MM.1S (cell line): ENCODE measurements at regions not wholly inside any gene's neighbourhood (a gene's known extent, or its start where the extent isn't known, plus 50 kb on each side); places are given as distances from the start of the nearest gene placed in this dataset.

Experiments used
- DNase-seq: peaks from one replicate; pipeline ENCODE4 v3.0.0-alpha.2; 2015
- H2AFZ ChIP-seq: fragments of 300-600 bp; sonication (generic); 2 replicates; pipeline ENCODE4 v1.6.0; 2016; ENCODE audit warnings: antibody characterized with exemption, low read length
- H3F3A ChIP-seq: fragments of 300-600 bp; sonication (generic); 2 replicates; pipeline ENCODE4 v1.6.1; 2016; ENCODE audit warnings: mild to moderate bottlenecking, antibody characterized with exemption, low read length, moderate library complexity, mixed read lengths; ENCODE audit not compliant: insufficient read depth
- H3K27ac ChIP-seq: fragments of 300-600 bp; sonication (generic); 2 replicates; pipeline ENCODE4 v1.5.1; 2016; ENCODE audit warnings: mild to moderate bottlenecking, low read length
- H3K27me3 ChIP-seq: fragments of 300-600 bp; sonication (generic); replicated peaks from 2 replicates; pipeline ENCODE4 v1.6.0; 2016; ENCODE audit warnings: low read length; ENCODE audit not compliant: insufficient read depth
- H3K36me3 ChIP-seq: fragments of 300-600 bp; sonication (generic); replicated peaks from 2 replicates; pipeline ENCODE4 v1.6.1; 2016; ENCODE audit warnings: mild to moderate bottlenecking, low read length, mixed read lengths; ENCODE audit not compliant: insufficient read depth
- H3K4me1 ChIP-seq: fragments of 300-600 bp; sonication (generic); 2 replicates; pipeline ENCODE4 v1.6.1; 2016; ENCODE audit warnings: low read length, mixed read lengths
- H3K4me2 ChIP-seq: fragments of 300-600 bp; sonication (generic); 2 replicates; pipeline ENCODE4 v1.6.0; 2016; ENCODE audit warnings: low read depth, low read length
- H3K4me3 ChIP-seq: fragments of 300-600 bp; sonication (generic); 2 replicates; pipeline ENCODE4 v1.5.1; 2016; ENCODE audit warnings: low read length, mixed read lengths
- H3K79me2 ChIP-seq: fragments of 300-600 bp; sonication (generic); 2 replicates; pipeline ENCODE4 v1.6.1; 2016; ENCODE audit warnings: mixed run types, low read length, mixed read lengths
- H3K9ac ChIP-seq: fragments of 300-600 bp; sonication (generic); 2 replicates; pipeline ENCODE4 v1.6.1; 2016; ENCODE audit warnings: low read length, mixed read lengths
- H3K9me2 ChIP-seq: fragments of 300-600 bp; sonication (generic); replicated peaks from 2 replicates; pipeline ENCODE4 v1.6.1; 2016; ENCODE audit warnings: mild to moderate bottlenecking, low read length, mixed read lengths; ENCODE audit not compliant: insufficient read depth
- H3K9me3 ChIP-seq: fragments of 300-600 bp; sonication (generic); replicated peaks from 2 replicates; pipeline ENCODE4 v1.6.1; 2016; ENCODE audit warnings: mild to moderate bottlenecking, low read length, mixed read lengths; ENCODE audit not compliant: insufficient read depth
- H4K20me1 ChIP-seq: fragments of 300-600 bp; sonication (generic); 2 replicates; pipeline ENCODE4 v1.6.1; 2016; ENCODE audit warnings: mild to moderate bottlenecking, low read length, moderate library complexity, mixed read lengths; ENCODE audit not compliant: insufficient read depth
- CTCF ChIP-seq: fragments of 300-600 bp; sonication (generic); IDR thresholded peaks from 2 replicates; pipeline ENCODE4 v1.5.1; 2016; ENCODE audit warnings: antibody characterized with exemption, low read length, mixed read lengths
- EZH2 ChIP-seq: fragments of 300-600 bp; sonication (generic); optimal IDR thresholded peaks from 2 replicates; pipeline ENCODE3; 2017; ENCODE audit warnings: low read depth, mild to moderate bottlenecking, antibody characterized with exemption, low read length, mixed read lengths
- EZH2phosphoT487 ChIP-seq: fragments of 300-600 bp; sonication (generic); IDR thresholded peaks from 2 replicates; pipeline ENCODE4 v1.6.1; 2018; ENCODE audit warnings: antibody characterized with exemption, low read length

- Histone ChIP-seq H4K20me1 (no peaks in the 10 kb centered on the region), H2AFZ (no peak overlapping the region), H3K4me2 (no peak overlapping the region), H3K4me3 (no peak overlapping the region), H3K27ac (no peak overlapping the region), H3K36me3 (no peaks in the 10 kb centered on the region), H3K4me1 (no peaks in the 10 kb centered on the region), H3K9me2 (no peaks in the 10 kb centered on the region), H3K79me2 (no peaks in the 10 kb centered on the region), H3K27me3 (no peaks in the 10 kb centered on the region), H3F3A (no peaks in the 10 kb centered on the region), H3K9ac (no peak overlapping the region), H3K9me3 (no peaks in the 10 kb centered on the region; the same call in 1 of the 2 replicates)
- no peak for TF ChIP-seq CTCF
- no peak for TF ChIP-seq EZH2
- TF ChIP-seq EZH2phosphoT487: no peak
- no peak for DNase-seq
These were observed 144.1 kb upstream of the UBE3A start for GRCh38 chr15:25582886-25583285.

- no peaks in the 10 kb centered on the region for H4K20me1 ChIP-seq
- no peak overlapping the region for H2AFZ ChIP-seq
- no peak for TF ChIP-seq CTCF
- no peak for TF ChIP-seq EZH2phosphoT487
- no peak for TF ChIP-seq EZH2
- no peaks in the 10 kb centered on the region for H3K4me1 ChIP-seq
- H3K9me3 ChIP-seq: no peaks in the 10 kb centered on the region; the same call in 1 of the 2 replicates
- no peak overlapping the region for H3K4me2 ChIP-seq
- H3K9me2 ChIP-seq: no peaks in the 10 kb centered on the region
- DNase-seq: no peak
- H3K27ac ChIP-seq: no peak overlapping the region
- no peaks in the 10 kb centered on the region for H3K36me3 ChIP-seq
- no peaks in the 10 kb centered on the region for H3F3A ChIP-seq
- H3K27me3 ChIP-seq: no peaks in the 10 kb centered on the region
- no peak overlapping the region for H3K4me3 ChIP-seq
- no peaks in the 10 kb centered on the region for H3K79me2 ChIP-seq
- H3K9ac ChIP-seq: no peak overlapping the region
These were observed 140.3 kb upstream of the UBE3A start for GRCh38 chr15:25579127-25579526.

- Histone ChIP-seq H3K4me3 (no peak overlapping the region), H3K27ac (no peak overlapping the region), H3K27me3 (no peaks in the 10 kb centered on the region), H3K36me3 (no peaks in the 10 kb centered on the region), H3K4me2 (no peak overlapping the region), H3K9me3 (no peaks in the 10 kb centered on the region), H2AFZ (no peak overlapping the region), H3K9ac (no peak overlapping the region), H3F3A (no peaks in the 10 kb centered on the region), H3K4me1 (no peaks in the 10 kb centered on the region), H3K79me2 (no peaks in the 10 kb centered on the region), H3K9me2 (no peaks in the 10 kb centered on the region), H4K20me1 (no peaks in the 10 kb centered on the region)
- TF ChIP-seq EZH2 (no peak), EZH2phosphoT487 (no peak), CTCF (no peak)
- no peak for DNase-seq
These were observed 133.4 kb upstream of the UBE3A start for GRCh38 chr15:25572191-25572590.
